ENCODE measurements at regions not wholly inside any gene's neighbourhood (a gene's known extent, or its start where the extent isn't known, plus 50 kb on each side); places are given as distances from the start of the nearest gene placed in this dataset.

DNA sequence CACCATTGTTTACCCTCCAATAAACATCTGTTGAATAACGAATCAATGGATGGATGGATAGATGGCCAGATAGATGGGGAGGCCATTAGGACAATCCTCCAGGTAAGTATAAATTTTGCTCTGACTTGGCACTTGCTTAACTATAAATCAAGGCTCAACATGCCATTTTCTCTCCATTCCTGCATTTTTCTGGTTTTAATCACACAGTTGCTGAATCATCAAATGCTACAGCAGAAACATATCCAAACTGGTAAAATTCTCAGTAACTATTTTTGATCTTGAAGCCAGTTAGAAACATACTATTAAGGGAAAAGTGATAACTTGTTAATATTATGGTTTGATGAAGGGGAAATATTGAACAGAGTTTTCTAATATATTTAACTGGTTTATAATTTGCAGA lies 71.5 kb upstream of the MTAP start:
- H3K36me3 ChIP-seq (replicated peaks in 1 of 2; ENCODE audit: control extremely low read depth in 1 of 2, control insufficient read depth in 1 of 2, extremely low read depth in 1 of 2, insufficient read depth in 2 of 2, low read length in 1 of 2), result no peaks in the 10 kb centered on the region
- H3K27ac ChIP-seq (ENCODE audit: low read length in 2 of 2), result no peak overlapping the region
- no peak overlapping the region for H3K4me3 Mint-ChIP-seq
- ChIA-PET POLR2A (no interaction called here), CTCF (no interaction called here)
- WGBS (ENCODE audit: insufficient coverage), result no CpG with 5 or more reads among the region's 1 CpG
- no peak overlapping the region for H3K4me2 ChIP-seq (replicated peaks; ENCODE audit: low read depth, low read length, poor library complexity, severe bottlenecking)
- no peak overlapping the region for H3K27ac Mint-ChIP-seq
- intact Hi-C loops (cut with micrococcal nuclease), result no loop called here
- no peak overlapping the region for H2AFZ ChIP-seq (ENCODE audit: insufficient read depth, low read depth, low read length, poor library complexity, severe bottlenecking)
- no peaks in the 10 kb centered on the region for H4K20me1 ChIP-seq (ENCODE audit: control insufficient read depth, insufficient read depth, low read length, poor library complexity, severe bottlenecking)
- TF ChIP-seq, protein P1, sequence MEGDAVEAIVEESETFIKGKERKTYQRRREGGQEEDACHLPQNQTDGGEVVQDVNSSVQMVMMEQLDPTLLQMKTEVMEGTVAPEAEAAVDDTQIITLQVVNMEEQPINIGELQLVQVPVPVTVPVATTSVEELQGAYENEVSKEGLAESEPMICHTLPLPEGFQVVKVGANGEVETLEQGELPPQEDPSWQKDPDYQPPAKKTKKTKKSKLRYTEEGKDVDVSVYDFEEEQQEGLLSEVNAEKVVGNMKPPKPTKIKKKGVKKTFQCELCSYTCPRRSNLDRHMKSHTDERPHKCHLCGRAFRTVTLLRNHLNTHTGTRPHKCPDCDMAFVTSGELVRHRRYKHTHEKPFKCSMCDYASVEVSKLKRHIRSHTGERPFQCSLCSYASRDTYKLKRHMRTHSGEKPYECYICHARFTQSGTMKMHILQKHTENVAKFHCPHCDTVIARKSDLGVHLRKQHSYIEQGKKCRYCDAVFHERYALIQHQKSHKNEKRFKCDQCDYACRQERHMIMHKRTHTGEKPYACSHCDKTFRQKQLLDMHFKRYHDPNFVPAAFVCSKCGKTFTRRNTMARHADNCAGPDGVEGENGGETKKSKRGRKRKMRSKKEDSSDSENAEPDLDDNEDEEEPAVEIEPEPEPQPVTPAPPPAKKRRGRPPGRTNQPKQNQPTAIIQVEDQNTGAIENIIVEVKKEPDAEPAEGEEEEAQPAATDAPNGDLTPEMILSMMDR (IDR thresholded peaks at IDR 0.05), result no peak
- no peak for TF ChIP-seq EZH2 (IDR thresholded peaks at IDR 0.05; ENCODE audit: borderline replicate concordance, insufficient read depth, low read depth, low read length, poor library complexity, severe bottlenecking)
- H3K27me3 ChIP-seq (replicated peaks in 1 of 4; ENCODE audit: control extremely low read depth in 1 of 4, control insufficient read depth in 3 of 4, insufficient read depth in 4 of 4, low read length in 3 of 4), result no peaks in the 10 kb centered on the region
- H3K4me1 Mint-ChIP-seq, result no peaks in the 10 kb centered on the region
- peaks cover 9% of the 10 kb centered on the region for H3K27me3 Mint-ChIP-seq
- no peak overlapping the region for H3K4me3 ChIP-seq (ENCODE audit: control extremely low read depth in 1 of 5, extremely low read depth in 1 of 5, insufficient read depth in 1 of 5, low read depth in 2 of 5, low read length in 4 of 5)
- H3K4me1 ChIP-seq (ENCODE audit: control insufficient read depth in 2 of 2, insufficient read depth in 2 of 2, low read length in 2 of 2), result no peaks in the 10 kb centered on the region
- no peaks in the 10 kb centered on the region for H3K79me2 ChIP-seq (ENCODE audit: control insufficient read depth, insufficient read depth, low read length)
- H3K9ac ChIP-seq (ENCODE audit: low read length), result no peak overlapping the region
- H3K9me3 ChIP-seq (ENCODE audit: control extremely low read depth in 1 of 3, control insufficient read depth in 2 of 3, insufficient read depth in 1 of 3, low read length in 2 of 3), result no peaks in the 10 kb centered on the region
- ATAC-seq (ENCODE audit: low read depth) (no peak), DNase-seq (no peak)
- no peaks in the 10 kb centered on the region for H3K9me3 Mint-ChIP-seq (ENCODE audit: insufficient read depth)

DNA sequence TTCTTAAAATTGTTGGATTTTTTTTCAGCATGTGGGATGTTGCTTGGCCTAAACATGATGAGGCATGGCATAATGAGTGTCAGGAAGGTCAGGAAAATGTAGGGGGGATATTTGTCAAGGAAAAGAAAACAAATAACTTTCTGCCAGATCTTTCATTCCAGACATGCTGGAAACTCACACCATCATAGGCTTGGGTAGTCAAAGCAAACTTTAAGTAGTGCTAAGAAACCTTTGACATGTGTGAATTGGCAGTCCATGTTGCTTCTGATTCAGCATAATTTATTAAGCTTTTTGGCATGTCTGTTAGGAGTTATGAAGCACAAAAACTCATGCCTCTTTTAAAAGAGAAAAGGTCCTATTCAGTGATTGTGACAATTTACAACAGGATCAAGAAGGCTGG lies 61.3 kb upstream of the MTAP start:
- Histone ChIP-seq H3K27me3 (replicated peaks in 1 of 4; ENCODE audit: control extremely low read depth in 1 of 4, control insufficient read depth in 3 of 4, insufficient read depth in 4 of 4, low read length in 3 of 4) (peaks cover 0 to 4% (median 1%) of the 10 kb centered on the region in 4 experiments), H3K36me3 (replicated peaks in 1 of 2; ENCODE audit: control extremely low read depth in 1 of 2, control insufficient read depth in 1 of 2, extremely low read depth in 1 of 2, insufficient read depth in 2 of 2, low read length in 1 of 2) (no peaks in the 10 kb centered on the region), H3K79me2 (ENCODE audit: control insufficient read depth, insufficient read depth, low read length) (no peaks in the 10 kb centered on the region), H3K4me3 (ENCODE audit: control extremely low read depth in 1 of 5, extremely low read depth in 1 of 5, insufficient read depth in 1 of 5, low read depth in 2 of 5, low read length in 4 of 5) (no peak overlapping the region), H2AFZ (ENCODE audit: insufficient read depth, low read depth, low read length, poor library complexity, severe bottlenecking) (no peak overlapping the region), H3K9ac (ENCODE audit: low read length) (no peak overlapping the region), H3K4me2 (replicated peaks; ENCODE audit: low read depth, low read length, poor library complexity, severe bottlenecking) (no peak overlapping the region), H3K27ac (ENCODE audit: low read length in 2 of 2) (no peak overlapping the region), H3K9me3 (ENCODE audit: control extremely low read depth in 1 of 3, control insufficient read depth in 2 of 3, insufficient read depth in 1 of 3, low read length in 2 of 3) (no peaks in the 10 kb centered on the region), H4K20me1 (ENCODE audit: control insufficient read depth, insufficient read depth, low read length, poor library complexity, severe bottlenecking) (no peaks in the 10 kb centered on the region), H3K4me1 (ENCODE audit: control insufficient read depth in 2 of 2, insufficient read depth in 2 of 2, low read length in 2 of 2) (no peaks in the 10 kb centered on the region)
- Mint-ChIP-seq H3K9me3 (ENCODE audit: insufficient read depth) (no peaks in the 10 kb centered on the region), H3K27me3 (peaks cover 29% of the 10 kb centered on the region), H3K4me1 (no peaks in the 10 kb centered on the region), H3K4me3 (no peak overlapping the region), H3K27ac (no peak overlapping the region)
- intact Hi-C loops (cut with micrococcal nuclease), result no loop called here
- ATAC-seq (ENCODE audit: low read depth), result no peak
- no peak for DNase-seq
- no peak for TF ChIP-seq EZH2 (IDR thresholded peaks at IDR 0.05; ENCODE audit: borderline replicate concordance, insufficient read depth, low read depth, low read length, poor library complexity, severe bottlenecking)
- TF ChIP-seq, protein P1 (IDR thresholded peaks at IDR 0.05), result no peak
- POLR2A ChIA-PET, result no interaction called here
- CTCF ChIA-PET, result no interaction called here
